ENCODE measurements at regions not wholly inside any gene's neighbourhood (a gene's known extent, or its start where the extent isn't known, plus 50 kb on each side); places are given as distances from the start of the nearest gene placed in this dataset.
"Not testable (repeated sequence)": the region's sequence is repeated elsewhere in the genome, so short reads cannot be mapped to it uniquely, and the experiment has no call there.

DNA sequence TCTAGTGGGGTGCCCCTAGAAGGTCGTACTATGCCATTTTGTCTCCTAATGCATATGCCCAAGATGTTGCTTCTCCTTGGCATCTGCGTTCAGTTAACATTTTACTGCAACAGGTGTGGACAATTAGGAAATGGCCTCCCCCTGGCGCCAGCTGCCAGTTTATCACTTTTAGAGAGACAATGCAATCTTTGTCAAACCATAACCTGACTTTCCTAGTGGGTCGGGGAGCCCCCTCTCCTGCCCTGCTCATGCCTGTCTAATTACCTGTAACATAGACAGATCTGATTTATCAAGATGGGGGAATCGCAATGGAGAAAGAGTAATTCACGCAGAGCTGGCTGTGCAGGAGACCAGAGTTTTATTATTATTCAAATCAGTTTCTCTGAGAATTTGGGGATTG is 353.7 kb upstream of the SGO1 start:
- no peak for DNase-seq

DNA sequence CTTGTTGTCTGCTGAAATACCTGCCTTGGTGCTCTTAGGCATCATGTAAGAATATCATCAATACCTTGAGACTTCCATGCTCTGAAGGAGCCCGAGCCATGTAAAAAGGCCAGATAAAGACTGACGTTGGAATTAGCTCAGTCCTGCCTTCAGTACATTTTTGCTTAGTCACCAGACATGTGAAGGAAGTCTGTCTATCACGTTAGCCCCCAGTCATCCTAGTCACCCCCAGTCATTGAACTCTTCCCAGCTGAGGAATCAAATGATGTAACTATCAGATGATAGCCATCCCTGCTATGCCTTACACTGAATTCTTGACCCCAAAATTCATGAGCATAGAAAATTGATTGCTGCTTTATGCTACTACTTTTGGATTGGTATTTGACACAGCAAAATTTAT is 351.2 kb upstream of the SGO1 start:
- no peak for DNase-seq

DNA sequence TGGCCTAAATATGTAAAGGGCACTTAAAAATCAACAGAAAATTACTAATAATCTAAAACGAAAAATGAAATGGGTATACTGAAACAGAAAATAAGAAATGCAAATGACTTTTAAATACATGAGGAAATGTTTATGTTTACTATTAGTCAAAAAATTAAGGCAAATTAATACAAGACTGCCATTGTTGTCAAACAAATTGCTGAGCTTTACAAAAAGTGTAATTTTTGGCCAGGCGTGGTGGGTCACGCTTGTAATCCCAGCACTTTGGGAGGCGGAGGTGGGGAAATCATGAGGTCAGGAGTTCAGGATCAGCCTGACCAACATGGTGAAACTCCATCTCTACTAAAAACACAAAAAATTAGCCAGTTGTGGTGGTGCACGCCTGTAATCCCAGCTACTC is 343.9 kb upstream of the SGO1 start:
- DNase-seq, result no peak

DNA sequence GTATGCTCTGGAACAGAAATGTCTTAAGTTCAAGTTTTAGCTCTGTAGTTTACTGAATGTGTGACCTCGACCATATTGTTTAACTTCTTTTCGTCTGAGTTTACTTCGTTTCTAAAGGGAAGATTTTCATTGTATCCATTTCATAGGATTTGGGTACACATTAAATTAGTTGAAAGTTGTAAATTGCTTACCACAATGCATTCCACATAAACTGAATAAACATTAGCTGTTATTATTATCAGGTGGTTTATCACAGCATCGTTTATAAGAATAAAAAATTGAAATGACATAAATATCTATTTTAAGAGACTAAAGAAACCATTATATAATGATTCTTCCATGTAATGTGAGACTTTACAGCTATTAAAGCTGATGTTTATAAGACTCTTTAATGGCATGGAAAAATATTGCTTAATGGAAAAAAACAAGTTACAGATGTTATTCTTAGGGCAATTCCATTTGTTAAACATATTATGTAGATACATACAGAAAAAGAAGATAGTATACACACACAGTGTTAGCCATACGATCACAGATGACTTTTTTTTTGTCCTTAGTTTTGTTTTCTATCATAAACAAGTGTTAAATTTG is 342.3 kb upstream of the SGO1 start:
- no peak for DNase-seq

DNA sequence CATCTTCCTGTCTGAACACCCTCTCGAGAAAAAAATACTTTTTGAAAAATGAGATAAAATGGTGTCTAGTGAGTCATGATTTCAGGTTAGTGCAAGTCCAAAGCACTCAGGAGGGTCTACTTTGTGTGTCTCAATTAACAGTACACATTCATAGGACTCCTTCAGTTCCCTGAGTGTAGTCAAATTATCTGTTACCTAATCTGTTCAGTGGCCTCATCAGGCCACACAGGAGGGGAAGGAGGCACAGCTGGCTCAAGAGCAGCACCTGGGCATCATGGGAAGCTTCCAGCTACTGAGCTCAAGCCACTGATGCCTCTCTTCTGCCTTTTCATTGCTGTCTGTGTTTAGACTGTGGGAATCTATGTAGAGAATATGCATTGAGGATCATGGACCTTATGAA is 341.4 kb upstream of the SGO1 start:
- no peak for DNase-seq

DNA sequence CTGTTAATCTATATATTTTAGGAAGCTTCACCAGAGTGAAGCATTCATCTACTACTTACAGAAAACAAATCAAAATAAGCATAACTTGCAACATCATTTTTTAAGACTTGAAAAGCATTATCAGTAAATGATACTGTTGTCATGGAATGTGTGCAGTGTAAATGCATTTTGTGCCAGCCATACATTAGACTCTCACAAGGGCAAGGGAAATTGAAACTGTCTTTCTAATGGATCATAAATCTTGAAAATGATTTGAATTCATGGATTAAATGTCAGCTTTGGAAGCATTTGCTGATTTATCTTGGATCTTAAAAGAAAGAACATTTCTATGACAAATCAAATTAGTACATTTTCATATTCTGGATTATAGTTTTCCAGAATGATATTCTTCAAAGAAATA is 338.3 kb upstream of the SGO1 start:
- no peak for DNase-seq

DNA sequence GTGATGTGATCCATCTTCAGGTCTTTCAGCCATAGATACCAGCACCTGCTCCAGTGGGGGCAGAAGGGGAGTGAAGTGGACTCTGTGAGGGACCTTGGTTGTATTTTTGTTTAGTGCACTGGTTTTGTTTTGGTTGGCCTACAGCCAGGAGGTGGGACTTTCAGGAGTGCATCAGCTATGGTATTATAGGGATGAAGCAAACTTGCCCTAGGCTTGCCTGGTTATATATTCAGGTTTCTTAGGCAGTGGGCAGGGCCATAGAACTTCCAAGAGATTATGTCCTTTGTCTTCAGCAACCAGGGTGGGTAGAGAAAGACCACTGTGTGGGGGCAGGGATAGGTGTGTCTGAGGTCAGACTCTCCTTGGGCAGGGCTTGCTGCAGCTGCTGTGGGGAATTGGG is 337.3 kb upstream of the SGO1 start:
- DNase-seq, result no peak

DNA sequence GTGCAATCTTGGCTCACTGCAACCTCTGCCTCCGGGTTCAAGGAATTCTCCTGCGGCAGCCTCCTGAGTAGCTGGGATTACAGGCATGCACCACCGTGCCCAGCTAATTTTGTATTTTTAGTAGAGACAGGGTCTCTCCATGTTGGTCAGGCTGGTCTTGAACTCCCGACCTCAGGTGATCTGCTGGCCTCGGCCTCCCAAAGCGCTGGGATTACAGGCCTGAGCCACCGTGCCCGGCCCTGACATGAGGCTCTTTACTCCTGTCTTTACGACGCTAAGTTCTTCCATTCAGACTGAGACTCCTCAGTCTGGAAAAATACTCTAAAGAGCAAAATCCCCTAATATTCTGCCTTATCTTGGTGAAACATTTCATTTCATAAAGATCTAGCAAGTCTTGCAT is 331.3 kb upstream of the SGO1 start:
- not testable (repeated sequence) for DNase-seq

DNA sequence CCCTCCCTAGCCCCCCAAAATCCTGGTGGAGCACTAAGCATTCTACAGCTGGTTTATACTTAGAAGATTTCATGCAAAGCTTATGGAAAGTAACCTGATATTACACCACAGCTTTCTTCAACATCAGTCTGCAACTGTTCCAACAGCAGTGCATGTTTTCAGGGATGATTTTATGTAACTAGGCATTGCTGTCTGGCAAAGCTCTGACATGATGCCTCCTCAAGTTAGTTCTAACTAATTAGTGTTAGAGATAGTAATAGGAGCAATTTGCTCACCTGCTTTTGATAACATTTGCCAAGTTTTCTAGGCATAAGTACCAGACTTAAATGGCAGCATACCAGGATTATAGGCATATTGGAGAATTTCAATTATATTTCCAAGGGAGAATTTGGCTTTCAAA is 330.3 kb upstream of the SGO1 start:
- DNase-seq, result no peak

DNA sequence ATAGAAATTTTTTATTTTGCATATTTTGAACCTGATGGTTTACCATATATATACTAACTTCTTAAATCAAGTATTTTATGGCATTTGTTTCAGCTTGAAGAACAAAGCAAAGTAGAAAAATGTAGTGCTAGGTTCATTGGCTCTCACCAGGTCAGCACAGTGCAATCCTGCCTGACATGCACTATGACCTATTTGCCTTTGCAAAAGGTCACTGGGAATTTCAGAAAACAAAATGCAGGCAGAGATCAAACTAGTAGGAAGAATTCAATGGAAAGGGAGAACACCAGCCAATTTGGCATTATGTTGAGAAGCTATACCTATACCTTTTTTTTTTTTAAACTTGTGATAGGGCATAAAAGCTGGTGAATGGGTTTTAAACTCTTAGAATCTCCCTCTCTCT is 329.8 kb upstream of the SGO1 start:
- no peak for DNase-seq

DNA sequence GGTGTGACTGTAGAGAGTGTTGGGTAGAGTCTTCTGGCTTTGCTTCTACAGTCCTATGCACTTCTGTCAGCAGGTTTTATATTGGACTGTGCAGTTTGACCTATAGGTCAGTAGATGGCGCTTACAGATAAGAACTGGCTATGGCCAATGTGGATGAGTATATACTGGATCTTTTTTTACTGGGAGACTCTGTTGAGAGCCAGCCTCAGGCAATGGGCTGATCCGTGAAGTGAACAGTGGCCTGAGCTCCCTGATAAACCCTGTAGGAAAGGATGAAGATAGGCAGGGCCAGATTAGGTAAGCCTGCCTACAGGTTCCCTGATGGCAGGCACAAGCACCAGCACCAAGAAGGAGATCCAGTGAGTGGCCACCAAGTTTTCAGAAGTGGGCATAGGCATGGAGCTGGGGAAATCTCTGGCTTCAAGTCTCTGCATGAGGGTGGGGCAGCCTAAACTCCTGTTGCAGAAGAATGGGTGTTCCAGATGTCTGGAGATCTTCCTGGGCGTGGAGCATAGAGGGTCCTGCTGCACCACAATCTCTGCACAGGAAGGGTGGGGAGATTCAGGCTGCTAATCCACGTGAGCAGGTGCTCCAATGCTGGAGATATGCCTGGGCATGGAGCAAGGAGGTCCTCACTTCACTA is 326.0 kb upstream of the SGO1 start:
- no peak for DNase-seq

DNA sequence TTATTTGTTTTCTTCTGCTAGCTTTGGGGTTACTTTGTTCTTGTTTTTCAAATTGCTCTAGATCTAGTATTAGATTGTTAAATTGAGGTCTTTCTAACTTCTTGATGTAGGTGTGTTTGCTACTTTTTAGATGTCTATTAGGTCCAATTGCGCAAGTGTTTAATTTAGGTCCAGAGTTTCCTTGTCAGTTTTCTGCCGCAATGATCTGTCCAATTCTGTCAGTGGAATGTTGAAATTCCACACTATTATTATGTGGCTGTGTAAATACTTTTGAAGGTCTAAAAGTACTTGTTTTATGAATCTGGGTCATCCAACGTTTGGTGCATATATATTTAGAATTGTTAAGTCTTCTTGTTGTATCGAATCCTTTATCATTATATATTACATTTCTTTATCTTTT is 324.4 kb upstream of the SGO1 start:
- DNase-seq, result no peak

DNA sequence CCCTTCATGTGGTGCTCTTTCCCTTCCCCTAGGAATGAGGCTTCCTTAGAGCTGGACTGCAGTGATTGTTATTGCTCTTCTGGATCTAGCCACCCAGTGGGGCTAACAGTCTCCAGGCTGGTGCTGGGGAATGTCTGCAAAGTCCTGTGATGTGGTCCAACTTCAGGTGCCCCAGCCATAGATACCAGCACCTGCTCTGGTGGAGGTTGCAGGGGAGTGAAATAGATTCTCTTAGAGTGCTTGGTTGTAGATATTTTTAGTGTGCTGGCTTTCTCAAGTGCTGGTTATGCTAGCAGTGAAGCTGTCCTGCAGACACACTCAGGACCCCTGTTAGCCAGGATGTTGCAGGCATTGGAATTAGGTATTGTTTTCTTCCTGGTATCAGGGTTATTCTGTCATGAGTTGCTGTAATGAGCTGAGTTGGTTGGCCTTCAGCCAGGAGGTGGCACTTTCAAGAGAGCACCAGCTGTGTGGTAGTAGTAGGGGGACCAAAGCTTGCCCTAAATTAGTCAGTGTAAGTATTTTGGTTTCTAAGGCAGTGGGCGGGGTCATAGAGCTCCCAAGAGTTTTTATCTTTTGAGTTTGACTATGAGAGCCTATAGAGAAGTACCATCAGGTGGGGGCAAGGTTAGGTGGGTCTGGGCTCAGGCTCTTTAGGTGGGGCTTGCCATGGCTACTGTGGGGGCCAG is 317.5 kb upstream of the SGO1 start:
- DNase-seq, result no peak

DNA sequence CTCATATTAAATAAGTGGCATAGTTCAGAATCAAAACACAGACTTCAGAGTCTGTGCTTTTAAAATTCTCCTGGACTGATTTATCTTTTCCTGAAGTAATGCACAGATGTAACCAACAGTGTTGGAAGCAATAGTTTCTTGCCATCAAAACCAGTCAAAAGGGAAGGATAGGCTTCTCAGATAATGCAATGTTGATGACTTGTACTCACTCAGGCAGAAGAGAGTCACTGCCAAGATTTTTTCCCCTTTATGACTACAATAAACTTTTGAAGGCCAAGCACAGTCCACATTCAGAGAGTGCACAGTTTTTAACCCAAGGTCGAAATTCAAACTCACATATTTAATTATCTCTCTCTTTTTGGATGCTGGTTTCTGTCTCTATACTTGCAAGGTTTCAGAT is 305.0 kb upstream of the SGO1 start:
- DNase-seq, result no peak

DNA sequence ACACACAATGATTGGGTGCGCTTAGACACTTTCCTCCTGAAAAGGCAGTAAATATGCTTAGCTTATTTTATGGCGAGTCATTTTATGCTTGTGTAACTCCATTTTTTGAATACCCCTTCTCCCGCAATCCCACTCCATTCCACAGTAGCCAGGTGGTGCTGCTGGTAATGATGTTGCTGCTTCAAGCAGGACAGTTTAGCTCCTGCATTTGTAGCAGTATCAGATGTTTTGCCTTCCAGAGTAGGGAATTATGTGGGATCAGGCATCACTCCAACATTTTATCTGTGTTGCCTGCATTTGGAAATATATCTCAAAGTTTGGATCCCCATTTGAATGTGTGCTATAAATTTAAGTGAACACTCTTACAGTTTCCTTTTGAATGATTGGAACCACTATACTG is 302.1 kb upstream of the SGO1 start:
- no peak for DNase-seq

DNA sequence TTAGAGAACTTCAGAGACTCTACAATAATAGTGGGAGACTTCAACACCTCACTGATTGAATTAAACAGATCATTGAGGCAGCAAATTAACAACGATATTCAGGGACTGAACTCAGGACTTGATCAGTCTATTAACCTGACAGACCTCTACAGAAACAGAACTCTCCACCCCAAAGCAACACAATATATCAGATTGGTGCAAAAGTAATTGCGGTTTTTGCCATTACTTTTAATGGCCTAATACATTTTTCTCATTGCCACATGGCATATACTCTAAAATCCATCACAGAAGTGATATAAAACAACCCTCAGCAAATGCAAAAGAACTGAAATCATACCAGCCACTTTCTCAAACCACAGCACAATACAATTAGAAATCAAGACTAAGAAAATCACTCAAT is 298.1 kb upstream of the SGO1 start:
- no peak for DNase-seq

DNA sequence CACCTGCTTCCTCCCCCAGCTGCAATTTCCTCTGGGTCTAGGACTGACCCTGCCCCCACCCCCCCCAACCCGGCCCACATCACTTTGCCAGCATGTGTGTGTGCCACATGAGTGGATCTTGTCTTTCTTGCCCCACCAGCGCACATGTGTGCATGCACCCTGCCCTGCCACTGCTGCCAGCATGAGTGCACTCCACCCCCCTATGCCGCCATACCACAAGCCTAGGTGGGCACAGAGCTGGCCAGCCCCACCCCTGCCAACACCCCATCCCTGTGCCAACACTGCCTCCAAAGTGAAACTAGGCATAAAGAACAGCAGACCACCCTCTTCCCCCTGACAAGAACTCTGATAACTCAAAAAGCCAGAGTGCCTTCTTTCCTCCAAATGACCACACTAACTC is 296.3 kb upstream of the SGO1 start:
- no peak for DNase-seq

DNA sequence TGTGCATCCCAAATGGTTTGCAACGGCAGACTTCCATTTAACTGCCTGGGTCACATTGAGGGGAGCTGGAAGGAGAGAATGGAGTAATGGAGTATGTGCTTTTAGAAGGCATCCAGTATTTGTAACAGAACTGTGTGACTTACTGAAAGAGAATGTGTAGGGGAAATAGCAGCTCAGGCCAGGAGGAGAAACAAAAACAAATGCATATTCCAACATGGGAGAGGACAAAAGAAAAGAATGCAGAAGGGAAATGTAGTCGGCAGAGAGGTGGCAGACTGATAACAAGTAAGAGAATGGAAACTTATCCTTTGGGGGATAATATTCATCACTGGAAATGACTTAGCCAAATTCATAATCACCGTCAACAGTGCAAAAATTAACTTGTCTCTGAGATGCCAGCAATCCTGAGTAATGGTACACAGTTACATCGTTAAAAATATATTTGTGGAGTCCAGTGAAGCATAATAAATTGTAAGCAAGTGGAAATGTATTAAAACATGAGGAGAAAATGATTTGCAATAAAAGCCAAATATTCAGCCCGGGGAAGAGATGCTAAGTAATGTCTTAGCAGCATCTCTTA is 294.9 kb upstream of the SGO1 start:
- DNase-seq, result no peak

DNA sequence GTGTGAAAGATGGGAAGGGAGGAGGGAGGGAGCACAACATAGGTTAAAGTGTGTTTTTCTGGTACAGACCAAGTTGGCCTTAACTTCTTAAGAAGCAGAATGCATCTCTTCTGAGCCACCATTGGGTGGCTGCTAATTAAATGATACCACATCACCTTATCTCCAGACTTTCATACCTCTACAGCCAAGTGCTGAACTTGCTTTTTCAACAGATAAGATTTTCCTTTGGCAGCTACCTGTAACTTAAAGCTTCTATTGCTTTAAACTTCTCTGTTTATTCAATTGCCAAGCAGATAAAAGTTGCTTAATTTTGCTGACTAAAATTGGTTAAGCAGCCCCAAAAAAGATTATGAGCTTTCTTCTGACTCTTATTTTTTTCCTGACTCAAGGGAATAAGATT is 292.4 kb upstream of the SGO1 start:
- no peak for DNase-seq

DNA sequence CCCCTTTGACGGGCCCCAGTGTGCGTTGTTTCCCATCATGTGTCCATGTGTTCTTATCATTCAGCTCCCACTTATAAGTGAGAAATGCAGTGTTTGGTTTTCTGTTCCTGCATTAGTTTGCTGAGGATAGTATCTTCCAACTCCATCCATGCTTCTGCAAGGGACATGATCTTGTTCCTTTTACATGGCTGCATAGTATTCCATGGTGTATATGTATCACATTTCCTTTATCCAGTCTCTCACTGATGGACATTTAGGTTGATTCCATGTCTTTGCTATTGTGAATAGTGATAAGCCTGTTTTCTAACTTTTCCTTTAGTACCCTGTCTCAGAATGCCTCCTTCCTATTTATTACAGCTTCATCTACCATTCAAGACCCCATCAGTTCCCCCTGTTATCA is 278.2 kb upstream of the SGO1 start:
- not testable (repeated sequence) for DNase-seq

DNA sequence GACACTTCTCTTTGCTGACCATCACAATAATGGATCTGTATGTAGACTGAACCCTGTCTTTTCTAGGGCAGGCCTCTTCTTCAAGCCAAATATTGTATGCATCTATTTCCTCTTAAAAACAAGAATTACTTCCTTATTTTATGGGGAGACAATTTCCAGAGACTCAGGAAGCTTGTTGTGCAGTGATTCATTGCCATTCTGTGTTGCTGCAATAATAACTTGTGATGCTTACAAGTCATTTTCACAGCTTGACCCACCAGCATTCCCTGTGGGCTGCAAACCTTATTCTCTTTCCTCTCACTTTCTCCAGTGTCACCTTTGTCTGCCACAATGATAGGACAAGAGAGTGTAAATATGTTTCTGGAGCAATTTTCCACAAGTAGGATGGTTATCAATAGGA is 276.7 kb upstream of the SGO1 start:
- no peak for DNase-seq

DNA sequence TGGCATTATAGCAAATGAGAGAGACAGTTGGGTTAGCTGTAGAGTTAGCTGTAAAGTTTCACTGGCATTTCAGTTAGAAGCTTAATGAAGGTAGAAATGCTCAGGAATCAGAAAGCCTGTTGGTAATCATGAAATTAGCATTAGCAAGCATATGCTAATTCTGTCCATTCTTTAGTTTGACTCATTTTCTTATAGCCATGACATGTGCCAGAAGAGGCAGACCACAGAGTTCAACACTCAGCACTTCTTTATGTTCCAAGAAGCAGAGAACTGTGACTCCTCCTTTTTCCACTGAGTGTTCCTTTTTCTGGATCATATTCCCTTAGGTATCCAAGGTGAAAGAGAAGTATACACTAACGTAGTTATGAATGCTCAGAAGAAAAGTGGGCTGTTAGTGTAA is 276.2 kb upstream of the SGO1 start:
- no peak for DNase-seq

DNA sequence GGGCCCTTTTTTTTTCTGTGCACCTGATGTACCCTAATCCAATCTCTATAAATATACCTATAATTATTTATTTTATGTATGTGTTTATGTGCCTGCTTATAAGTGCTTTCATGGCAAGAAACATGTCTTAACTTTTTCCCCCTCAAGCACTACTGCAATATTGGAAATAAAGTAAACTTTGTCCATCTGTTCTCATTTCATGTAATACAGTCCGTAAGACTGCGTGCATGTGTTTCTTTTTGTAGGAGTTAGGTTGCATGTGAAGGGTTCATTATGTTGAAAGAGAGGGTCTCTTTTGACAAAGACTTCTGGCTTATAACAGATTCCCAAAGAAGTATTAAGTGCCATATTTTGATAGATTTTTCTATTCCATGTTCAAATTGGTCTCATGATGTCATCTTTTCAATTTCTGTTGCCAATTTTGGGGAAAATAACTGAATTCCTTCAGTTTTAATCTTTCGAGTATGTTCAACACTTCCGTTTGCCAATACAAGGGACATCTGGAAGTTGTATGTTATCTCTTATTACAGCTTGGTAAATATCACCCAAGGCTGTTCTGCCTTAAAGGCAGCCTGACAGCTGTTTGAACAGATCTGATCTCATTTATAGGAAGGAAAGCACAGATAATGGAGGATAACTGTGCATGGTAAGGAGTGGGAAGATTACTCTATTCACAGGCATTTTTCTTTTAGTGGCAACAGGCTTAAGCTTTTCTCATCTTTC is 273.1 kb upstream of the SGO1 start:
- DNase-seq, result no peak

DNA sequence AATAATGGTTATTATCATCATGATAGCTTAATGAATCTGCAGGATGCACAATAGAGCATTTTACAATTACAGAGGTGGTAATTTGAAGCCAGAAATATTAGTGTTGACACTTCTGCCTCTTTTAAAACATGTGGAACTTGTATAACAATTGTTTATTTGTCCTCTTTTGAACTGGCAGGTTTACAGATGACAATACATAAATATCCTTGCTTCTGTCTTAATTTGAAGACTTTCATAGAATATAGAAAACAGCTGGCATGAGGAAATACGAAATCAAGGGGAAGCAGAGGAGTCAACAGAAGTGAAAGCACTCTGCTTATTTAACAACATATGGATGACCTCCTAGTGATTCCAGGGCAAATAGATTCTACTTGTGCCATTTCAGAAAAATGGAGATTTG is 270.5 kb upstream of the SGO1 start:
- DNase-seq, result no peak

Measured in NCI-H1417 treated with DMSO at 0.1 percent for 48 hours (cell line).